Stomach (tissue), 8 donors: ENCODE measurements at regions not wholly inside any gene's neighbourhood (a gene's known extent, or its start where the extent isn't known, plus 50 kb on each side); places are given as distances from the start of the nearest gene placed in this dataset.

Experiments used
- DNase-seq, 2 donors: peaks; one replicate each; pipeline versions ENCODE4 v3.0.0 to v3.0.0-alpha.2; 2013 to 2019
- H3K27ac ChIP-seq, 5 donors: fragments of 200-600 bp in 4 of 5; sonication (generic) in 4 of 5; one replicate each; pipeline ENCODE4 v1.5.1; 2013 to 2019; ENCODE audit warnings: mild to moderate bottlenecking in 1 of 5, moderate library complexity in 1 of 5
- H3K27me3 ChIP-seq, 3 donors: fragments of 200-600 bp; sonication (generic); one replicate each; pipeline ENCODE4 v1.5.1; 2017 to 2019; ENCODE audit warnings: mixed run types in 1 of 3
- H3K36me3 ChIP-seq, 4 donors: fragments of 200-600 bp; sonication (generic); 1 replicate in 3 of 4; 2 replicates in 1 of 4; pipeline ENCODE4 v1.5.1; 2016 to 2019
- H3K4me1 ChIP-seq, 4 donors: fragments of 200-600 bp; sonication (generic); one replicate each; pipeline ENCODE4 v1.5.1; 2016 to 2019
- H3K4me3 ChIP-seq, 4 donors: fragments of 200-600 bp; sonication (generic) in 3 of 4; one replicate each; pipeline ENCODE4 v1.5.1; 2016 to 2019; ENCODE audit warnings: mild to moderate bottlenecking in 1 of 4
- H3K9me3 ChIP-seq, 4 donors: fragments of 200-600 bp; sonication (generic); one replicate each; pipeline ENCODE4 v1.5.1; 2016 to 2019
- EP300 ChIP-seq: sonication (generic); formaldehyde crosslinking; IDR thresholded peaks from one replicate; pipeline ENCODE4 v1.6.1; 2017; ENCODE audit warnings: antibody characterized with exemption
- POLR2A ChIP-seq, 4 donors: fragments of 450-650 bp; IDR thresholded peaks; one replicate each; pipeline ENCODE4 v1.6.1; 2016; ENCODE audit warnings: antibody characterized with exemption in 4 of 4, control low read depth in 2 of 4, mild to moderate bottlenecking in 1 of 4, moderate library complexity in 1 of 4
- POLR2AphosphoS5 ChIP-seq, 3 donors: sonication (generic); formaldehyde crosslinking; IDR thresholded peaks; one replicate each; pipeline ENCODE4 v1.6.1; 2016; ENCODE audit warnings: antibody characterized with exemption in 3 of 3
- WGBS, 5 donors: extraction: QIAGEN DNeasy Blood & Tissue Kit in 3 of 5; methylation state at CpG; one replicate each; pipeline versions ENCODE4 v1.1.5 to v1.1.7; 2013 to 2018; 5-methylcytosine and 5-hydroxymethylcytosine counted together
- intact Hi-C: fragments of 100-400 bp; cut with DNase I; formaldehyde crosslinking; loops from one replicate; pipeline ENCODE4 v1.15.1; 2023; ENCODE audit warnings: low total_unique reads
- TF ChIP-seq, protein P1 (sequence below), 7 experiments: fragments of 450-650 bp in 4 of 7; fragments of 200-600 bp in 3 of 7; sonication (generic) in 3 of 7; IDR thresholded peaks; one replicate each; pipeline ENCODE4 v1.5.1; 2016 to 2019; ENCODE audit warnings: antibody characterized with exemption in 7 of 7, control low read depth in 2 of 7, mild to moderate bottlenecking in 1 of 7
- donor health status: healthy with polysubstance abuse.
- donor health status: Bipolar disorder and iron deficiency.
- donor health status: healthy.

DNA sequence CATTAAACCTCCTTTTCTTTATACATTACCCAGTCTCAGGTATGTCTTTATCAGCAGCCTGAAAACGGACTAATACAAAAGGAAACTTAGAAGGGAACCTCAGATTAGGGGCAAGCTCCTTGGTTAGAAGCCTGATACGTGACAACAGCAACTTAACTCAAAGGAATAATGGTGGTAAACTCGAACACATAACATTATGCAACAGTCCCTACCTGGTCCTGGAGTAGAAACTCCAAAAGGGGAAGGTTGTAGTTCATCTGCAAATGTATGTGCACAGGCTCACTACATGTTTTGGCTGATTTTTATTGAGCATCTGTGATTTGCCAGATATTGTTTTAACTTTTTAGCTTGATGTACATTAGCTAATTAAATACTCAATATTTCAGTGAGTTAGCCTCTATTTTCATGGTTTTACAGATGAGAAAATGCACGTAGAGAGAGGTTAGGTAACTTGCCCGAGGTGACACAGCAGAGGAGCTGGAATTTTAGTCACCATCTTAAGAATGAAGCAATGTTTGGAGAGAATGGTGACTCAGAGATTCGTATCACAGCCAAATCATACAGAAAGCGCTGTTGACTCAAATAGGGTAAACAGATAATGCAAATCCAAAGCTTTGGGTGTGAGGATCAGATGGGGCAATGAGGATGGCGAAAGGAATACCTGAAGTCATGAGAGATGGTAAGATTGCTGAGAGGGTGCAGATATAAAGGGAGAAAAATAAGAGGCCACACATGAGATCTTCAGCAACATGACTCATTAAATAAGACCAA is 194.9 kb upstream of the RBFOX1 start:
- H3K27ac ChIP-seq = no peak overlapping the region
- H3K9me3 ChIP-seq = peaks cover 0 to 4% (median 0%) of the 10 kb centered on the region in 4 donors
- WGBS, 5 donors = 31 to 47% (median 40%) methylated on average over 8 of the region's 8 CpGs
- H3K4me1 ChIP-seq = no peaks in the 10 kb centered on the region
- no peak for TF ChIP-seq POLR2AphosphoS5 (IDR thresholded peaks at IDR 0.05)
- no peak for TF ChIP-seq EP300
- TF ChIP-seq, protein P1, sequence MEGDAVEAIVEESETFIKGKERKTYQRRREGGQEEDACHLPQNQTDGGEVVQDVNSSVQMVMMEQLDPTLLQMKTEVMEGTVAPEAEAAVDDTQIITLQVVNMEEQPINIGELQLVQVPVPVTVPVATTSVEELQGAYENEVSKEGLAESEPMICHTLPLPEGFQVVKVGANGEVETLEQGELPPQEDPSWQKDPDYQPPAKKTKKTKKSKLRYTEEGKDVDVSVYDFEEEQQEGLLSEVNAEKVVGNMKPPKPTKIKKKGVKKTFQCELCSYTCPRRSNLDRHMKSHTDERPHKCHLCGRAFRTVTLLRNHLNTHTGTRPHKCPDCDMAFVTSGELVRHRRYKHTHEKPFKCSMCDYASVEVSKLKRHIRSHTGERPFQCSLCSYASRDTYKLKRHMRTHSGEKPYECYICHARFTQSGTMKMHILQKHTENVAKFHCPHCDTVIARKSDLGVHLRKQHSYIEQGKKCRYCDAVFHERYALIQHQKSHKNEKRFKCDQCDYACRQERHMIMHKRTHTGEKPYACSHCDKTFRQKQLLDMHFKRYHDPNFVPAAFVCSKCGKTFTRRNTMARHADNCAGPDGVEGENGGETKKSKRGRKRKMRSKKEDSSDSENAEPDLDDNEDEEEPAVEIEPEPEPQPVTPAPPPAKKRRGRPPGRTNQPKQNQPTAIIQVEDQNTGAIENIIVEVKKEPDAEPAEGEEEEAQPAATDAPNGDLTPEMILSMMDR (IDR thresholded peaks at IDR 0.05) = no peak
- no peak for TF ChIP-seq POLR2A (IDR thresholded peaks at IDR 0.05)
- H3K36me3 ChIP-seq = no peaks in the 10 kb centered on the region
- no peaks in the 10 kb centered on the region for H3K27me3 ChIP-seq
- DNase-seq = no peak
- no peak overlapping the region for H3K4me3 ChIP-seq
- intact Hi-C loops = no loop called here

DNA sequence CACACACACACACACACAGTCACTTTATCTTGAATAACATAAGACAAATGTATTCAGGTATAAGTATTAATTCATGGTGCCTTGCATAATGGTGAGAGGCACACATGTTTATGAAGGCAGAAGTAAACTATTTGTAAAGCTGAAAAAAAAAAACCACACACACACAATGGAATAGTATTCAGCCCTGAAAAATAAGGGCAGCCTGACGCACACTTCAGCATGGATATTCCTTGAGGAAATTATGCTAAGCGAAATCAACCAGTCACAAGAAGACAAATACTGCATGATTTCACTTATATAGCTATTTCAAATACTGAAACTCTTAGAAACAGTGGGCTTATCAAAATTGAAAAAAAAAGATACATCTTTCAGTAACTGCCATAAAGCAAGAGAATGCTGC is 200.2 kb upstream of the RBFOX1 start:
- 91 to 100% (median 96%) methylated on average over 2 of the region's 2 CpGs for WGBS, 5 donors
- Histone ChIP-seq H3K27me3 (no peaks in the 10 kb centered on the region), H3K4me3 (no peak overlapping the region), H3K27ac (no peak overlapping the region), H3K4me1 (no peaks in the 10 kb centered on the region), H3K9me3 (peaks cover 0 to 4% (median 2%) of the 10 kb centered on the region in 4 donors), H3K36me3 (no peaks in the 10 kb centered on the region)
- TF ChIP-seq POLR2A (IDR thresholded peaks at IDR 0.05) = no peak
- TF ChIP-seq POLR2AphosphoS5 (IDR thresholded peaks at IDR 0.05) = no peak
- TF ChIP-seq, protein P1 (IDR thresholded peaks at IDR 0.05) = no peak
- no peak for TF ChIP-seq EP300
- intact Hi-C loops = no loop called here
- no peak for DNase-seq

DNA sequence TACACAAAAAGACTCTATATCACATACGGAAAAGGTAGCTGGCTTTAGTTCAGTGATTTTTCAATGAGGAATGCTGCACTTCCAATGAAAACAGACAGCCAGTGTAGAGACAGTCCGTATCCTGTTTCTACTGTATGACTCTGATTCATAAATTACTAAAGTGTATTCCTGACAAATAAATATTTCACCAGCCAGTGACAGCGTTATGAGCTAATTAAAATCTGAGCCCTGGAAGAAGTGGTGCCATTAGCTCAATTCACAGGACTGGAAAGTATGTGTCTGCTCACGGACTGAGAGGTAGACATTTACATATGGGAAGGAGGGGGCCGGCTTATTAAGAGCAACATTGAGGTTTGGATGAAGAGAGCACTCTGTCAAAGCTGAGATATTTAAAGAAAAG is 207.9 kb upstream of the RBFOX1 start:
- no peak for TF ChIP-seq POLR2A (IDR thresholded peaks at IDR 0.05)
- no peak for TF ChIP-seq EP300
- TF ChIP-seq, protein P1 (IDR thresholded peaks at IDR 0.05) = no peak
- TF ChIP-seq POLR2AphosphoS5 (IDR thresholded peaks at IDR 0.05) = no peak
- Histone ChIP-seq H3K27ac (no peak overlapping the region), H3K9me3 (peaks cover 0 to 4% (median 0%) of the 10 kb centered on the region in 4 donors), H3K27me3 (no peaks in the 10 kb centered on the region), H3K4me1 (no peaks in the 10 kb centered on the region), H3K4me3 (no peak overlapping the region), H3K36me3 (no peaks in the 10 kb centered on the region)
- intact Hi-C loops = no loop called here
- no peak for DNase-seq
- WGBS, 5 donors = 52 to 67% (median 55%) methylated on average over 5 of the region's 5 CpGs

DNA sequence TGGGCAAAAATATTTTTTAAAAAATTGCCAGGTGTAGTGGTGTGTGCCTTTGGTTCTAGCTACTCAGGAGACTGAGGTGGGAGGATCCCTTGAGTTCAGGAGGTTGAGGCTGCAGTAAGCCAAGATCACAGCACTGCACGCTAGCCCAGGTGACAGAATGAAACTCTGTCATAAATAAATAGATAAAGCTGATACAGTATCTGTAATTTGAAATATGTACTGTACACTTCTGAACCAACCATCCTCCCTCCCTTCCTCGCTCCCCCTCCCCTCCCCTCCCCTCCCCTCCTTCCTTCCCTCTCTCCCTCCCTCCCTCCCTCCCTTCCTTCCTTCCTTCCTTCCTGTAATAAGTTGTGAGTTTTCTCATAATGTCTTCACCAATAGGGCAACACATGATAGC is 208.4 kb upstream of the RBFOX1 start:
- DNase-seq = no peak
- no peaks in the 10 kb centered on the region for H3K4me1 ChIP-seq
- intact Hi-C loops = no loop called here
- no peak for TF ChIP-seq EP300
- TF ChIP-seq POLR2A (IDR thresholded peaks at IDR 0.05) = no peak
- TF ChIP-seq, protein P1 (IDR thresholded peaks at IDR 0.05) = no peak
- TF ChIP-seq POLR2AphosphoS5 (IDR thresholded peaks at IDR 0.05) = no peak
- H3K9me3 ChIP-seq = peaks cover 0 to 4% (median 0%) of the 10 kb centered on the region in 4 donors
- no peak overlapping the region for H3K4me3 ChIP-seq
- H3K27me3 ChIP-seq = no peaks in the 10 kb centered on the region
- H3K36me3 ChIP-seq = no peaks in the 10 kb centered on the region
- WGBS, 5 donors = 38 to 83% (median 66%) methylated on average over 2 of the region's 2 CpGs
- no peak overlapping the region for H3K27ac ChIP-seq
